ENCODE measurements at regions not wholly inside any gene's neighbourhood (a gene's known extent, or its start where the extent isn't known, plus 50 kb on each side); places are given as distances from the start of the nearest gene placed in this dataset.
A peak's percentile ranks its signal among the peaks of the same experiment; 100 is the strongest.

DNA sequence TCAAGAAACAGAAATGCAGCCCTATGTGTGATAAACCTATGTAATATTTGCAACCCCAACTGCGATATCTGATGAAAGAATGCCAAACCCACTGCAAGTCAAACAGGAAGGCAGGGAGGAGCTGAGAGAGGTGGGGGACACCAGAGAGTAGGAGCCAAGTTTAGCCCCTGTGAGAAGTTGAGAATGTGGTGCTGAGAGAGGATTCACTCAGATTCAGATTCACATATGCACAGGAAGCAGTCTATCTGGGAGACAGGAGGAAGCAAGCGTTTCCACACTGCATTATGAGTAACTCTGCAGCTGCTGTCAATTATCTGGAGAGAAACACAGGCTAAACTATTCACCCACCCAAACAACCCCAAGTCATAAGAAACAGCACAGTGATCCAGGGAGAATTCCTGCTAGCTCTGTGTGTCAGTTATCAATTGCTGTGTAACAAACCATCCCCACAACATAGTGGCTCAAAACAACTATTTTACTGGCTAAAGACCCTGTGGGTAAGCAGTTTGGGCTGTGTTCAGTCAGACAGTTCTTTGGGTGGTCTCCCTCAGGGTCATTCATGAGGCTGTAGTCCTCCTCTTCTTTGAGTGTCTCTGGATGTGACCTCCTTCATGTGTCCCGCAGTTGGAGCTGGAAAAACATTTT, 161.9 kb upstream of the RAI14 start:
- Histone ChIP-seq H3K27ac (ENCODE audit: low read length) (no peak overlapping the region), H2AFZ (ENCODE audit: low read depth, low read length) (no peak overlapping the region; the same call in 1 of the 2 replicates), H3K27me3 (ENCODE audit: low read depth, low read length) (no peaks in the 10 kb centered on the region), H3K9me3 (ENCODE audit: insufficient read depth, low read length) (no peaks in the 10 kb centered on the region), H3K36me3 (replicated peaks; ENCODE audit: low read depth, low read length) (peaks cover 3% of the 10 kb centered on the region), H3K4me2 (ENCODE audit: low read length) (no peak overlapping the region), H3K4me1 (ENCODE audit: low read length) (peaks cover 51% of the 10 kb centered on the region), H4K20me1 (ENCODE audit: insufficient read depth, low read length) (no peaks in the 10 kb centered on the region), H3K4me3 (ENCODE audit: low read length) (no peak overlapping the region), H3K9ac (ENCODE audit: low read length) (no peak overlapping the region), H3K79me2 (ENCODE audit: low read length) (no peaks in the 10 kb centered on the region)
- no peak for TF ChIP-seq CTCF (IDR thresholded peaks at IDR 0.05; ENCODE audit: low read depth, low read length)
- TF ChIP-seq EZH2phosphoT487 (IDR thresholded peaks at IDR 0.05; ENCODE audit: low read depth), result no peak

DNA sequence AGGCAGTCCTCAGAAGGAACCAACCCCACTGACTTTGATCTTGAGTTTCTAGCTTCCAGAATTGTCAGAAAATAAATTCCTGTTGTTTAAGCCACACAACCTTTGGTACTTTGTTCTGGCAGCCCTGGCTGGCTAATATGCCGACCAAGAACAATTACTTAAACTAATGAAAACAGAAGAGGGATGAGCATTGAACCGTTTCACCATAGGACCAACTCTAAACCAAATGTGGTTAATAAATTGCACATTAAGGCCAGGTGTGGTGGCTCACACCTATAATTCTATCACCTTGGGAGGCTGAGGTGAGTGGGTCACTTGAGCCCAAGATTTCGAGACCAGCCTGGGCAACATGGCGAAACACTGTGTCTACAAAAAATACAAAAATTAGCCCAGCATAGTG, 160.9 kb upstream of the RAI14 start:
- no peaks in the 10 kb centered on the region for H3K27me3 ChIP-seq (ENCODE audit: low read depth, low read length)
- no peaks in the 10 kb centered on the region for H3K9me3 ChIP-seq (ENCODE audit: insufficient read depth, low read length)
- TF ChIP-seq EZH2phosphoT487 (IDR thresholded peaks at IDR 0.05; ENCODE audit: low read depth), result no peak
- TF ChIP-seq CTCF (IDR thresholded peaks at IDR 0.05; ENCODE audit: low read depth, low read length), result no peak
- no peak overlapping the region for H3K4me2 ChIP-seq (ENCODE audit: low read length)
- H3K9ac ChIP-seq (ENCODE audit: low read length), result no peak overlapping the region
- H4K20me1 ChIP-seq (ENCODE audit: insufficient read depth, low read length), result no peaks in the 10 kb centered on the region
- H3K4me3 ChIP-seq (ENCODE audit: low read length), result no peak overlapping the region
- H3K79me2 ChIP-seq (ENCODE audit: low read length), result no peaks in the 10 kb centered on the region
- peaks cover 60% of the 10 kb centered on the region for H3K4me1 ChIP-seq (ENCODE audit: low read length)
- no peak overlapping the region for H3K27ac ChIP-seq (ENCODE audit: low read length)
- peak overlapping the region; percentile 31; the same call in 1 of the 2 replicates for H2AFZ ChIP-seq (ENCODE audit: low read depth, low read length)
- peaks cover 3% of the 10 kb centered on the region for H3K36me3 ChIP-seq (replicated peaks; ENCODE audit: low read depth, low read length)

DNA sequence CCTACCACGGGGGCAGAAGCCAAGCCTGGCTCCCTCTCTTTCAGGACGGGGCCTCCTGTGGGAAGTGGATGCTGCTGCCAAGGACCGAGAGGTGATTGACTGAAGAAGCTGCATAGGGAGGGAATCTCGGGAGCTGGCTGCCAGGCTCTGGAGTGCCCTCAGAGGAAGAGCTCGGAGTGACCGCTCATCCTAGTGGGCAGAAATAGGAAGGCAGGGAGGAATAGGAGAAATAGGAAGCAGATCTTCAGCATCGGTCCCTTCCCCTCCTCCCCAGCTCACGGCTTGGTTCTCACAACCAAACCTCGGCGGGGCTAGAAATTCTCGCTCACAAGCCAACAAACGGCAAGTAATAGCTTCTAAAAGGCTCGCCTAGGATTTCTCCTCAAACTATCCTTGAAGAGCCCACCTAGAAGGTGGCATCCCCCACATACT, 159.9 kb upstream of the RAI14 start:
- Histone ChIP-seq H3K79me2 (ENCODE audit: low read length) (no peaks in the 10 kb centered on the region), H3K4me2 (ENCODE audit: low read length) (no peak overlapping the region), H2AFZ (ENCODE audit: low read depth, low read length) (peak overlapping the region; percentile 71; the same call in 1 of the 2 replicates), H3K4me3 (ENCODE audit: low read length) (no peak overlapping the region), H3K27ac (ENCODE audit: low read length) (peak overlapping the region; percentile 38), H3K9me3 (ENCODE audit: insufficient read depth, low read length) (no peaks in the 10 kb centered on the region), H3K27me3 (ENCODE audit: low read depth, low read length) (no peaks in the 10 kb centered on the region), H3K4me1 (ENCODE audit: low read length) (peaks cover 71% of the 10 kb centered on the region), H4K20me1 (ENCODE audit: insufficient read depth, low read length) (no peaks in the 10 kb centered on the region), H3K9ac (ENCODE audit: low read length) (no peak overlapping the region), H3K36me3 (replicated peaks; ENCODE audit: low read depth, low read length) (peaks cover 3% of the 10 kb centered on the region)
- TF ChIP-seq EZH2phosphoT487 (IDR thresholded peaks at IDR 0.05; ENCODE audit: low read depth) (no peak), CTCF (IDR thresholded peaks at IDR 0.05; ENCODE audit: low read depth, low read length) (no peak)

DNA sequence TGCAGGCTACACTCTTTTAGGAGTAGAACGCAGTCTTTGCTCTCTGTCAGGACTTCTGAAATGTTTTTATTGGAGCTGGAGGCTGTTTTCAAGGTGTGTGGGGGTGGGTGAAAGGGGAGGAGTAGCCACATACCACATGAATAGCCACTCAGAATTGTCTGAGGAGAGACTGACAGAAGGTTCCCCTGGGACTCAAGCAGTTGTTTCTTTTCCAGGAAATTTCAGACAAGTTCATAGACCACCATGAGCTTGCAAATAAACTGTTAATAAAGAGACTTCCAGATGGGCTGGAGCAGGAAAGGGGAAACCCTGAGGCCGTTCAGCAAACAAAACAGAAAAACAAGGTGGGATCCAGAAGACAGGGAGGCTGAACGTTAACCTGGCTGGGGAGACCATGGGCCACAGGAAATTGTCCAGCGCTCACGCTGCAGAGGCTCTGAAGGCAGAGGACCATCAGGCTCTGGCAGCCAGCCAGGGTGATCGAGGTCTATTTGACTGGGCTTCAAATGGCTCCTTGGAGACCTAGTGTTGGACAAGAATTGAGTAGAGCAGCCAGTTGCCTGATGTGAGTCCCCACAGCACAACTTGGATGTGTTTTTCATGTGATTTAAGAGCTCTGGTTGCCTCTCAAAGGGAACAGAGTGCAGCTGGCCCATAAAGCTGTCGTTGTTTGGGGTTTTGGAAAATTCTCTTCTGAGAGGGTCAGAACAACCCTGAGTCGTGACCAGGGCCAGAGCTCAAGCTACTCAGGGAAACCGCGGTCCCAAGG, 159.2 kb upstream of the RAI14 start:
- no peak overlapping the region for H3K4me2 ChIP-seq (ENCODE audit: low read length)
- H3K4me3 ChIP-seq (ENCODE audit: low read length), result no peak overlapping the region
- H4K20me1 ChIP-seq (ENCODE audit: insufficient read depth, low read length), result no peaks in the 10 kb centered on the region
- peak overlapping the region; percentile 29; the same call in 1 of the 2 replicates for H3K9ac ChIP-seq (ENCODE audit: low read length)
- peak overlapping the region; percentile 38; the same call in 1 of the 2 replicates for H3K27ac ChIP-seq (ENCODE audit: low read length)
- peaks cover 77% of the 10 kb centered on the region for H3K4me1 ChIP-seq (ENCODE audit: low read length)
- no peaks in the 10 kb centered on the region for H3K9me3 ChIP-seq (ENCODE audit: insufficient read depth, low read length)
- H3K36me3 ChIP-seq (replicated peaks; ENCODE audit: low read depth, low read length), result peaks cover 3% of the 10 kb centered on the region
- no peaks in the 10 kb centered on the region for H3K27me3 ChIP-seq (ENCODE audit: low read depth, low read length)
- H2AFZ ChIP-seq (ENCODE audit: low read depth, low read length), result peak overlapping the region; percentile 71
- TF ChIP-seq EZH2phosphoT487 (IDR thresholded peaks at IDR 0.05; ENCODE audit: low read depth), result no peak
- TF ChIP-seq CTCF (IDR thresholded peaks at IDR 0.05; ENCODE audit: low read depth, low read length), result no peak
- H3K79me2 ChIP-seq (ENCODE audit: low read length), result no peaks in the 10 kb centered on the region

Data from OCI-LY3 (cell line).